K562 (cell line): ENCODE measurements at regions not wholly inside any gene's neighbourhood (a gene's known extent, or its start where the extent isn't known, plus 50 kb on each side); places are given as distances from the start of the nearest gene placed in this dataset.

ENCODE experiments used
- CHD7 ChIP-seq: fragments of 200-600 bp; sonication (generic); IDR thresholded peaks from one replicate; pipeline ENCODE4 v1.6.1; 2012; ENCODE audit warnings: mild to moderate bottlenecking, low read depth, low read length, inconsistent platforms
- FUS ChIP-seq: fragments of 200-400 bp; formaldehyde crosslinking; optimal IDR thresholded peaks from 2 replicates; pipeline ENCODE3; 2017; ENCODE audit warnings: low read depth, low read length
- MYC ChIP-seq, 2 experiments: fragments of 250-450 bp in 1 of 2; sonication (Bioruptor Pico) in 1 of 2; IDR thresholded peaks; 2 replicates each; pipeline versions ENCODE4 v1.5.1 to v1.6.1; 2012 to 2021; ENCODE audit warnings: low read depth in 2 of 2, borderline replicate concordance in 1 of 2, improper control_type of control experiment in 1 of 2, low read length in 1 of 2, mild to moderate bottlenecking in 1 of 2, moderate library complexity in 1 of 2
- NFXL1 ChIP-seq: fragments of 450-650 bp; formaldehyde crosslinking; IDR thresholded peaks from 2 replicates; pipeline ENCODE4 v1.4.0; 2021; ENCODE audit warnings: mild to moderate bottlenecking
- PRPF4 ChIP-seq: fragments of 200-400 bp; formaldehyde crosslinking; IDR thresholded peaks from one replicate; pipeline ENCODE4 v1.6.1; 2017; ENCODE audit warnings: low read length, low read depth, mild to moderate bottlenecking; ENCODE audit not compliant: insufficient read depth, poor library complexity, severe bottlenecking
- REST ChIP-seq, 2 experiments: fragments of 450-650 bp; formaldehyde crosslinking in 1 of 2; IDR thresholded peaks; 2 replicates each; pipeline versions ENCODE4 v1.4.0 to v1.6.1; 2014 to 2020; ENCODE audit warnings: mild to moderate bottlenecking in 2 of 2, borderline replicate concordance in 1 of 2, low read depth in 1 of 2

- no peak for TF ChIP-seq REST (IDR thresholded peaks at IDR 0.05; ENCODE audit: borderline replicate concordance)
- TF ChIP-seq REST (CRISPR knock-in tag; IDR thresholded peaks at IDR 0.05; ENCODE audit: low read depth) = no peak
- no peak for TF ChIP-seq FUS
- no peak for TF ChIP-seq PRPF4
- peak; percentile 69 for TF ChIP-seq MYC (IDR thresholded peaks at IDR 0.05; ENCODE audit: low read depth, low read length)
- no peak for TF ChIP-seq MYC (CRISPR knock-in tag; IDR thresholded peaks at IDR 0.05; ENCODE audit: borderline replicate concordance, low read depth)
- TF ChIP-seq NFXL1 (CRISPR knock-in tag) = no peak
- no peak for TF ChIP-seq CHD7
Observed at GRCh38 chr1:95179205-95179986, 54.6 kb upstream of the RWDD3 start (continued).
